Upper lobe of right lung (tissue), 1 donor: ENCODE measurements at regions not wholly inside any gene's neighbourhood (a gene's known extent, or its start where the extent isn't known, plus 50 kb on each side); places are given as distances from the start of the nearest gene placed in this dataset.

Experiments
- ATAC-seq: fragments of 200-7000 bp; cut with Tn5 transposase; one replicate; pipeline ENCODE4 v1.9.1; 2020; ENCODE audit warnings: mild to moderate bottlenecking, moderate library complexity
- DNase-seq: peaks from one replicate; pipeline ENCODE4 v3.0.0-alpha.2; 2020
- H3K27ac ChIP-seq: fragments of 200-600 bp; one replicate; pipeline ENCODE4 v1.8.0; 2022
- H3K27me3 ChIP-seq: fragments of 200-600 bp; one replicate; pipeline ENCODE4 v1.8.0; 2022; ENCODE audit warnings: mild to moderate bottlenecking
- H3K36me3 ChIP-seq: fragments of 200-600 bp; one replicate; pipeline ENCODE4 v1.8.0; 2022
- H3K4me1 ChIP-seq: fragments of 200-600 bp; one replicate; pipeline ENCODE4 v1.8.0; 2022
- H3K4me3 ChIP-seq: fragments of 200-600 bp; one replicate; pipeline ENCODE4 v1.8.0; 2022; ENCODE audit warnings: mild to moderate bottlenecking
- H3K9me3 ChIP-seq: fragments of 200-600 bp; one replicate; pipeline ENCODE4 v1.8.0; 2022
- CTCF ChIP-seq: fragments of 200-600 bp; IDR thresholded peaks from one replicate; pipeline ENCODE4 v1.8.0; 2022; ENCODE audit warnings: antibody characterized with exemption
- intact Hi-C: fragments of 100-400 bp; cut with DNase I; formaldehyde crosslinking; loops from one replicate; pipeline ENCODE4 v1.11.0; 2022
- donor health status: DM: no; HTN: yes; CAD: no; lungs with severe emphysema.

GRCh38 chr2:142650601-142651000 lies 226.9 kb upstream of the KYNU start:
- H3K9me3 ChIP-seq: no peaks in the 10 kb centered on the region
- H3K4me3 ChIP-seq: no peak overlapping the region
- DNase-seq: no peak
- H3K4me1 ChIP-seq: no peaks in the 10 kb centered on the region
- ATAC-seq: no peak
- intact Hi-C loops: no loop called here
- TF ChIP-seq CTCF: no peak
- H3K36me3 ChIP-seq: no peaks in the 10 kb centered on the region
- no peak overlapping the region for H3K27ac ChIP-seq
- no peaks in the 10 kb centered on the region for H3K27me3 ChIP-seq

GRCh38 chr2:142649581-142649980 lies 227.9 kb upstream of the KYNU start:
- DNase-seq (no peak), ATAC-seq (no peak)
- intact Hi-C loops: no loop called here
- Histone ChIP-seq H3K36me3 (no peaks in the 10 kb centered on the region), H3K27ac (no peak overlapping the region), H3K4me3 (no peak overlapping the region), H3K27me3 (no peaks in the 10 kb centered on the region), H3K4me1 (no peaks in the 10 kb centered on the region), H3K9me3 (no peaks in the 10 kb centered on the region)
- TF ChIP-seq CTCF: no peak

GRCh38 chr2:142642650-142643049 lies 234.8 kb upstream of the KYNU start:
- DNase-seq (no peak), ATAC-seq (no peak)
- no peak overlapping the region for H3K27ac ChIP-seq
- no peaks in the 10 kb centered on the region for H3K9me3 ChIP-seq
- no peaks in the 10 kb centered on the region for H3K27me3 ChIP-seq
- H3K36me3 ChIP-seq: no peaks in the 10 kb centered on the region
- intact Hi-C loops: no loop called here
- TF ChIP-seq CTCF: no peak
- H3K4me1 ChIP-seq: no peaks in the 10 kb centered on the region
- no peak overlapping the region for H3K4me3 ChIP-seq

GRCh38 chr2:142629193-142629592 lies 248.3 kb upstream of the KYNU start:
- intact Hi-C loops: no loop called here
- no peak for ATAC-seq
- Histone ChIP-seq H3K9me3 (no peaks in the 10 kb centered on the region), H3K4me1 (no peaks in the 10 kb centered on the region), H3K27me3 (no peaks in the 10 kb centered on the region), H3K36me3 (no peaks in the 10 kb centered on the region), H3K4me3 (no peak overlapping the region), H3K27ac (no peak overlapping the region)
- TF ChIP-seq CTCF: no peak
- no peak for DNase-seq

GRCh38 chr2:142621287-142621686 lies 256.2 kb upstream of the KYNU start:
- ATAC-seq: no peak
- Histone ChIP-seq H3K4me1 (no peaks in the 10 kb centered on the region), H3K9me3 (no peaks in the 10 kb centered on the region), H3K27ac (no peak overlapping the region), H3K4me3 (no peak overlapping the region), H3K27me3 (no peaks in the 10 kb centered on the region), H3K36me3 (no peaks in the 10 kb centered on the region)
- TF ChIP-seq CTCF: no peak
- no peak for DNase-seq
- intact Hi-C loops: no loop called here

- intact Hi-C loops: no loop called here
- Histone ChIP-seq H3K4me3 (no peak overlapping the region), H3K4me1 (no peaks in the 10 kb centered on the region), H3K27me3 (no peaks in the 10 kb centered on the region), H3K36me3 (no peaks in the 10 kb centered on the region), H3K27ac (no peak overlapping the region), H3K9me3 (no peaks in the 10 kb centered on the region)
- TF ChIP-seq CTCF: no peak
- ATAC-seq (no peak), DNase-seq (no peak)
Observed at GRCh38 chr2:142617461-142617860, 260.0 kb upstream of the KYNU start.
